Naive thymus-derived CD4-positive, alpha-beta T cell (primary cell): ENCODE measurements at regions not wholly inside any gene's neighbourhood (a gene's known extent, or its start where the extent isn't known, plus 50 kb on each side); places are given as distances from the start of the nearest gene placed in this dataset.

ENCODE experiments used
- ATAC-seq: fragments of 150-1000 bp; cut with Tn5 transposase; 2 replicates; pipeline ENCODE4 v1.10.0; 2021; ENCODE audit warnings: mild to moderate bottlenecking, moderate library complexity
- CTCF ChIA-PET: fragments of 350-600 bp; sonication (Branson Sonifier 250); formaldehyde crosslinking; loops from one replicate; lab custom pipeline; 2021; ENCODE audit warnings: antibody characterized with exemption; lab: Charles Lee
- POLR2A ChIA-PET: fragments of 350-600 bp; sonication (Branson Sonifier 250); formaldehyde crosslinking; loops from one replicate; lab custom pipeline; 2021; ENCODE audit warnings: antibody characterized with exemption, inconsistent platforms; lab: Charles Lee
- DNase-seq, 9 donors: peaks; one replicate each; pipeline versions ENCODE4 v3.0.0 to v3.0.0-alpha.2; 2020 to 2022; ENCODE audit warnings: mixed read lengths in 1 of 9
- H3K27ac ChIP-seq: one replicate; pipeline ENCODE4 v1.7.0; 2013; ENCODE audit warnings: mild to moderate bottlenecking, low read depth, low read length, moderate library complexity
- H3K27me3 ChIP-seq, 2 donors: one replicate each; pipeline ENCODE4 v1.7.0; 2013; ENCODE audit warnings: low read length in 2 of 2, mild to moderate bottlenecking in 2 of 2, moderate library complexity in 2 of 2; ENCODE audit not compliant: control insufficient read depth in 2 of 2, insufficient read depth in 2 of 2
- H3K36me3 ChIP-seq, 3 experiments: 1 replicate in 2 of 3; 2 replicates in 1 of 3; pipeline ENCODE4 v1.7.0; 2013; ENCODE audit warnings: low read length in 3 of 3, mild to moderate bottlenecking in 3 of 3, moderate library complexity in 1 of 3; ENCODE audit not compliant: insufficient read depth in 3 of 3, control insufficient read depth in 2 of 3
- H3K4me1 ChIP-seq, 2 donors: one replicate each; pipeline ENCODE4 v1.7.0; 2013; ENCODE audit warnings: low read length in 2 of 2, mild to moderate bottlenecking in 2 of 2, moderate library complexity in 1 of 2; ENCODE audit not compliant: control insufficient read depth in 2 of 2, insufficient read depth in 2 of 2
- H3K4me3 ChIP-seq: 2 replicates; pipeline ENCODE4 v1.7.0; 2013; ENCODE audit warnings: mild to moderate bottlenecking, low read length
- H3K9me3 ChIP-seq, 3 experiments: 1 replicate in 2 of 3; 2 replicates in 1 of 3; pipeline ENCODE4 v1.7.0; 2013; ENCODE audit warnings: low read length in 3 of 3; ENCODE audit not compliant: control insufficient read depth in 2 of 3
- H3K27ac Mint-ChIP-seq, 9 donors: one replicate each; pipeline ENCODE4 v1.8.0; 2020 to 2022; ENCODE audit warnings: mixed read lengths in 9 of 9, mild to moderate bottlenecking in 8 of 9, moderate library complexity in 5 of 9, inconsistent platforms in 2 of 9
- H3K27me3 Mint-ChIP-seq, 5 donors: one replicate each; pipeline ENCODE4 v1.8.0; 2021 to 2022; ENCODE audit warnings: mixed read lengths in 5 of 5, mild to moderate bottlenecking in 1 of 5
- H3K36me3 Mint-ChIP-seq, 5 donors: one replicate each; pipeline ENCODE4 v1.8.0; 2020 to 2022; ENCODE audit warnings: mixed read lengths in 5 of 5, mild to moderate bottlenecking in 3 of 5, inconsistent platforms in 1 of 5
- H3K4me1 Mint-ChIP-seq, 7 donors: one replicate each; pipeline ENCODE4 v1.8.0; 2020 to 2022; ENCODE audit warnings: mixed read lengths in 7 of 7, mild to moderate bottlenecking in 3 of 7, inconsistent platforms in 1 of 7
- H3K4me3 Mint-ChIP-seq, 10 donors: one replicate each; pipeline ENCODE4 v1.8.0; 2020 to 2022; ENCODE audit warnings: mild to moderate bottlenecking in 10 of 10, mixed read lengths in 10 of 10, moderate library complexity in 6 of 10, inconsistent platforms in 2 of 10
- H3K9me3 Mint-ChIP-seq, 11 donors: one replicate each; pipeline ENCODE4 v1.8.0; 2020 to 2022; ENCODE audit warnings: mixed read lengths in 11 of 11, mild to moderate bottlenecking in 4 of 11, inconsistent platforms in 1 of 11, moderate library complexity in 1 of 11
- intact Hi-C, 2 donors: fragments of 100-400 bp; cut with micrococcal nuclease; formaldehyde crosslinking; loops; one replicate each; pipeline ENCODE4 v1.15.1; 2023

- intact Hi-C loops: no loop called here
- Mint-ChIP-seq H3K4me3 (no peak overlapping the region), H3K4me1 (no peaks in the 10 kb centered on the region), H3K27ac (no peak overlapping the region), H3K27me3 (no peaks in the 10 kb centered on the region), H3K36me3 (no peaks in the 10 kb centered on the region), H3K9me3 (peaks cover 0 to 54% (median 11%) of the 10 kb centered on the region in 11 donors)
- POLR2A ChIA-PET: no interaction called here
- Histone ChIP-seq H3K36me3 (no peaks in the 10 kb centered on the region), H3K27ac (no peak overlapping the region), H3K27me3 (no peaks in the 10 kb centered on the region), H3K9me3 (no peaks in the 10 kb centered on the region), H3K4me1 (no peaks in the 10 kb centered on the region), H3K4me3 (no peak overlapping the region)
- DNase-seq (no peak), ATAC-seq (no peak)
- CTCF ChIA-PET: no interaction called here
Observed at GRCh38 chr2:139969323-139969722, 1189.1 kb upstream of the NXPH2 start.

GRCh38 chr2:139968588-139968987 lies 1188.4 kb upstream of the NXPH2 start:
- CTCF ChIA-PET: no interaction called here
- H3K27me3 Mint-ChIP-seq: no peaks in the 10 kb centered on the region
- POLR2A ChIA-PET: no interaction called here
- H3K36me3 Mint-ChIP-seq: no peaks in the 10 kb centered on the region
- Histone ChIP-seq H3K36me3 (no peaks in the 10 kb centered on the region), H3K9me3 (no peaks in the 10 kb centered on the region), H3K27me3 (no peaks in the 10 kb centered on the region), H3K4me1 (no peaks in the 10 kb centered on the region), H3K4me3 (no peak overlapping the region), H3K27ac (no peak overlapping the region)
- DNase-seq (no peak), ATAC-seq (no peak)
- no peak overlapping the region for H3K4me3 Mint-ChIP-seq
- intact Hi-C loops: no loop called here
- H3K27ac Mint-ChIP-seq: no peak overlapping the region
- H3K9me3 Mint-ChIP-seq: peaks cover 0 to 47% (median 11%) of the 10 kb centered on the region in 11 donors
- no peaks in the 10 kb centered on the region for H3K4me1 Mint-ChIP-seq

DNA sequence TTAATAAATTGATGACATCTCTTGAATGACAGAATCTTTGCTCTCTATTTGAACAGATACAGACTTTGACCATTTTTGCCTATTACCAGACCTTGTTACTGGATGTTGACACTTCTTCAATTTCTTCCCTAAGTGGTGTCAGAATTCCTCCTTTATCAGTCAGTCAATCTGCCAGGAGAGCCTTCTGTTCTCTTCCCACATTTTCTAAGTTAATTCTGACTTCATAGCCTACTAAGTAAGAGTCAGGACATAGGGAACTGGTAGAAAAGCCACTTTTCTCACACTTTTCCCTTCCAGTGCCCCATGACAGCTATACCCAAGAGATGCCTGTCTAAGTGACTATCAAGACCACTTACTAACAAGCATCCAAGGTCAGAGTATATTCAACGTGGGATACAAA lies 1187.5 kb upstream of the NXPH2 start:
- ChIA-PET CTCF (no interaction called here), POLR2A (no interaction called here)
- Mint-ChIP-seq H3K4me1 (no peaks in the 10 kb centered on the region), H3K9me3 (peaks cover 0 to 38% (median 8%) of the 10 kb centered on the region in 11 donors), H3K4me3 (no peak overlapping the region), H3K27ac (no peak overlapping the region), H3K27me3 (no peaks in the 10 kb centered on the region), H3K36me3 (no peaks in the 10 kb centered on the region)
- Histone ChIP-seq H3K9me3 (no peaks in the 10 kb centered on the region), H3K27ac (no peak overlapping the region), H3K4me3 (no peak overlapping the region), H3K4me1 (no peaks in the 10 kb centered on the region), H3K36me3 (no peaks in the 10 kb centered on the region), H3K27me3 (no peaks in the 10 kb centered on the region)
- ATAC-seq (no peak), DNase-seq (no peak)
- intact Hi-C loops: no loop called here

DNA sequence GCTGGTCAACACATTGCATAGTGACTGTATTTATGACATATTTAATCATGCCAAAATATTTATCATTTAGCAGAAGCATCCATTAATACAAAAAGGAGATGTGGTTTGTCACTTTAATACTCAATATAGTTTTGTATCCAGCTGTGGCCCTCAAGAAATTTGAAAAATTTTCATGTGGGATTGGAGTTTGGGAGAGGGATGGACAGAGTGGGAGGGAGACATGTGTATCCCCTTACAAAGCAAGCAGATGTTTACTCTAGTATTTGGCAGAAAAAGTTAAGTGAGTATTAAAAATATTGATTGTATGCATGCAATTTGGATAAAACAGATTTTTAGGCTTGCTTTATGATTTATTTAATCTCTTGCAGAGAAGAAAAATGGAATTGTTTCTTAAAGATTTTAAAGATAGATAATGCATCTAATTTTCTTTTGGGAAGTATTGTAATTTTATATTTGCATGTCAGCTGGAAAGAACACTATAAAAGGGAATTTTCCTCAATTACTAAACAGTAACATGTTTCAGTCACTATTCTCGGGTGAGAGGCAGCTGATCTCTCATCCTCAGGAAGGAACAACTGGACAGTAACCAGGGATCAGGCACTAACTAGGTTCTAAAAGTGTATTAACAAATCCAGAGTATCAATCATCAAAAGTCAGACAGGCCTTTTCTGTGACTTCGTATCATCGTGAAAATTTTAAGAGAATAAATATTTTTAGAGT lies 1184.7 kb upstream of the NXPH2 start:
- Mint-ChIP-seq H3K36me3 (no peaks in the 10 kb centered on the region), H3K27me3 (no peaks in the 10 kb centered on the region), H3K4me3 (no peak overlapping the region), H3K27ac (no peak overlapping the region), H3K9me3 (peaks cover 0 to 28% (median 9%) of the 10 kb centered on the region in 11 donors), H3K4me1 (no peaks in the 10 kb centered on the region)
- ATAC-seq (no peak), DNase-seq (no peak)
- Histone ChIP-seq H3K27ac (no peak overlapping the region), H3K36me3 (no peaks in the 10 kb centered on the region), H3K9me3 (no peaks in the 10 kb centered on the region), H3K4me3 (no peak overlapping the region), H3K27me3 (no peaks in the 10 kb centered on the region), H3K4me1 (no peaks in the 10 kb centered on the region)
- ChIA-PET POLR2A (no interaction called here), CTCF (no interaction called here)
- intact Hi-C loops: no loop called here

DNA sequence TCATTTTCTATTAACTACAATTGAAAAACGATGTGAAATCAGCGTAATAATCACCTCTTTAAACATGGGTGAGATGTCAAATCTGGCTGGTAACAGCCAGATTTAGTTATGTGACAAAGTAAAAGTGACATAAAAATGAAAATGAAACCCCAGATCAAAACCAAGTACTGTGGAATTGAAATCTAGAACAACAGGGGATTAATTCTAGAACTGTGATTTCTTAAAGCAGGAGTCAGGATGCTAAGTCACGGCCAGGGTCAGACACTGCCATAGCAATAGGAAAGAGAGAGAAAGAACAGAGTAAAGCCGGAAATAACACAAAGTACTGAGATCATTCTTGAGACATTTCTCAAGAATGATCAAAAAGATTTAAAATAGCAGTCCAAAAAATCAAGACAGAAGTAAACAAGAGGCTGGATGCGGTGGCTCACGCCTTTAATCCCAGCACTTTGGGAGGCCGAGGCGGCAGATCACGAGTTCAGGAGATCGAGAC lies 1183.7 kb upstream of the NXPH2 start:
- ChIA-PET CTCF (no interaction called here), POLR2A (no interaction called here)
- H3K27ac ChIP-seq: no peak overlapping the region
- no peaks in the 10 kb centered on the region for H3K9me3 ChIP-seq
- H3K4me1 Mint-ChIP-seq: no peaks in the 10 kb centered on the region
- DNase-seq (no peak), ATAC-seq (no peak)
- intact Hi-C loops: no loop called here
- H3K27ac Mint-ChIP-seq: peak overlapping the region in 1 of 9 donors; percentile 4
- peaks cover 0 to 31% (median 9%) of the 10 kb centered on the region in 11 donors for H3K9me3 Mint-ChIP-seq
- H3K4me3 ChIP-seq: no peak overlapping the region
- H3K27me3 ChIP-seq: no peaks in the 10 kb centered on the region
- no peaks in the 10 kb centered on the region for H3K36me3 Mint-ChIP-seq
- no peaks in the 10 kb centered on the region for H3K36me3 ChIP-seq
- no peaks in the 10 kb centered on the region for H3K27me3 Mint-ChIP-seq
- H3K4me1 ChIP-seq: no peaks in the 10 kb centered on the region
- H3K4me3 Mint-ChIP-seq: no peak overlapping the region

DNA sequence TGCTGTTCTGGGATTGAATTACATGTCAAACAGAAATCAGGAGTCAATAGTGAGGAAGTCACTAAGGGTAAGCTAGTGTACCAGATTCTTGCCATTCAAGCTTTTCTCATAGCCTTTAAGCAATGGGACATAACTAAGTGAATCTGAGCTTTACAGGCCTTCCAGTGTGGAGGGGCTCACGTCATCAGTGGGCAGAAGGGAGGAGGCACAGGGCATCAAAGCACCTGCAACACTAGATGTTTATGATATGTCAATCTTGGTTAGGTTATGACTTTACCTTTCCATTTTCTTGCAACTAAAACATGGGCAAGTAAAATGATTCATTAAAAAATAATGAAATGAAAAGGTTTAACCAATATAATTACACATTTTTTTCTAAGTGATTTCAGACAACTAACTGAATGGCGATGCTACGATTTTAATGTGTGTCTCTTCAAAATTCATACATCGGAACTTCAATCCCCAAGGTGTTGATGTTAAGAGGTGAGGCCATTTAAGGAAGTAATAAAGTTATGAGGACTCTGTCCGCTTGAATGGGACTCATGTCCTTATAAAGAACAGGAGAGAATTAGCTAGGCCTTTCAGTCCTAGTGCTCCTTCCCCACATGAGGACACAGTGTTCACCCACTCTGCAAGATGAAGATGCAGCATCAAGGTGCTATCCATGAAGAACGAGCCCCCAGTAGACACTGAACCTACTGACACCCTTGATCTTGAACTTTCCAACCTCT lies 1169.2 kb upstream of the NXPH2 start:
- H3K9me3 Mint-ChIP-seq: peaks cover 0 to 25% (median 9%) of the 10 kb centered on the region in 11 donors

More for the DNA sequence above, 1169.2 kb upstream of the NXPH2 start:
- H3K9me3 ChIP-seq: no peaks in the 10 kb centered on the region
- no peak overlapping the region for H3K27ac Mint-ChIP-seq
- H3K36me3 Mint-ChIP-seq: no peaks in the 10 kb centered on the region
- no peak overlapping the region for H3K4me3 Mint-ChIP-seq
- no peaks in the 10 kb centered on the region for H3K36me3 ChIP-seq
- no peak overlapping the region for H3K27ac ChIP-seq
- no peaks in the 10 kb centered on the region for H3K4me1 ChIP-seq
- H3K4me1 Mint-ChIP-seq: peaks cover 0 to 2% (median 0%) of the 10 kb centered on the region in 7 donors
- CTCF ChIA-PET: no interaction called here
- H3K27me3 ChIP-seq: no peaks in the 10 kb centered on the region
- H3K27me3 Mint-ChIP-seq: no peaks in the 10 kb centered on the region
- intact Hi-C loops: no loop called here
- H3K4me3 ChIP-seq: no peak overlapping the region
- DNase-seq (no peak), ATAC-seq (no peak)
- POLR2A ChIA-PET: no interaction called here
